NCI-H524 (cell line): ENCODE measurements at regions not wholly inside any gene's neighbourhood (a gene's known extent, or its start where the extent isn't known, plus 50 kb on each side); places are given as distances from the start of the nearest gene placed in this dataset.
A peak's percentile ranks its signal among the peaks of the same experiment; 100 is the strongest.

ENCODE experiments used
- DNase-seq, 2 experiments: peaks; one replicate each; lab custom pipeline; 2025; lab: John Stamatoyannopoulos, UW

DNA sequence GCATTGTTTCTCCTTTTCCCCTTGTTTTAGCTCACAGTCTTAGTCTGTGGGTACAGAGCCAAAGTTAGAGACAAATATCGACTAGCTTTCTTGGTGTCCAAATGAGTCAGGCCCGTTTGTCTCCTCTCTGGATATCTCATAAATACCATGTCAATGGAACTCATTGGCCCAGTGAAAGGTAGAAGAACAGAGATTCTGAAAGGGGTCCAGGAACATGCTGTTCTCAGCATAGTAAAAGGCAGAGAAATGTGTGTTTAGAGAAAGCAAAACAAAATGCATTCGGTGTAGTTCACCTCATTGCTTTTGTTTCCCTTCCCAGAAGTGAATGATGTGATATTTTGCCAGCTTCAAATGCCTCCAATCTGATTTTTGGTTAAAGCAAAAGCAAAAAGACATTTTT lies 238.6 kb upstream of the SLC8A1 start:
- no peak for DNase-seq

DNA sequence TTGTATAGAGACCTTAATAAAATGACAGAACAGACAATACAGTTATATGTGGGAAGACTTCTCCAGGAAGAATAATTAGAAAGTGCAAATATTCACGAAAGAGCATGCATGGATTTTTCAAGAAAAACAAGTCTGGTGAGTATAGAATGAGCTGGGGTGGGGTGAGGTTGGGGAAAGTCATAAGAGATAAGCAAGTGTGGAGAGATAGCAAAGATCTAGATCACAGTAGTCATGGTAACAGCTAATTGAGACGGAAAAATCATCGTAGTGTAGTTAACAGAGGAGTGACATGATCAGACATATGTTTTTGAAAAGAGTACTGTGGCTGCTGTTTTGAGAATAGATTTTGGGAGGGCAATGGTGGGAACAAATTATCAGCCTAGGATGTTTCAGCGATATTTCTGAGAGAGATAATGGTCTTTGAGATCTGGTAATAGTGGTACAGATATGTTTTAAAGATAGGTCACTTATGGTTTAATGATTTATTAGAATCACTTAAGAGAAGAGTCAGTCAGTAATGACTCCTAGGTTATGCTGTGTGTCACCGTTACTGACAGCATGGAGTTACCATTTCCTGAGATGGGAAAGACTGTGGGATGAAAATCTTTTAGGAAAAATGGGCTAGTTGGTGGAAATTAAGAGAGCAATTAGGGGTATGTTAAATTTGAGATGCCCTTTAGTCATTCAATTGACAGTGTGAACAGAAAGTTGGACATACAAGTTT lies 248.5 kb upstream of the SLC8A1 start:
- DNase-seq, result no peak

DNA sequence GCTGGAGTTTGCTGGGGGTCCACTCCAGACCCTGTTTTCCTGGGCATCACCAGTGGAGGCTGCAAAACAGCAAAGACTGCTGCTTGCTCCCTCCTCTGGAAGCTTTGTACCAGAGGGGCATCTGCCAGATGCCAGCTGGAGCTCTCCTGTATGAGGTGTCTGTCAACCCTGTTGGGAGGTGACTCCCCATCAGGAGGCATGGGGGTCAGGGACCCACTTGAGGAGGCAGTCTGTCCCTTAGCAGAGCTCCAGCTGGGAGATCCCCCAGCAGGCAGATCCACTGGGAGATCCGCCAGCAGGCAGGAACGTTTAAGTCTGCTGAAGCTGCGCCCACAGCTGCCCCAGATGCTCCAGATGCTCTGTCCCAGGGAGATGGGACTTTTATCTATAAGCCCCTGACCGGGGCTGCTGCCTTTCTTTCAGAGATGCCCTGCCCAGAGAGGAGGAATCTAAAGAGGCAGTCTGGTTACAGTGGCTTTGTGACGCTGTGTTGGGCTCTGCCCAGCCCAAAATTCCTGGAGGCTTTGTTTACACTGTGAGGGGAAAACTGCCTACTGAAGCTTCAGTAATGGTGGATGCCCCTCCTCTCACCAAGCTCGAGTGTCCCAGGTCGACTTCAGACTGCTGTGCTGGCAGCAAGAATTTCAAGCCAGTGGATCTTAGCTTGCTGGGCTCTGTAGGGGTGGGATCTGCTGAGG lies 260.5 kb upstream of the SLC8A1 start:
- peak; percentile 22 to 87 for DNase-seq

DNA sequence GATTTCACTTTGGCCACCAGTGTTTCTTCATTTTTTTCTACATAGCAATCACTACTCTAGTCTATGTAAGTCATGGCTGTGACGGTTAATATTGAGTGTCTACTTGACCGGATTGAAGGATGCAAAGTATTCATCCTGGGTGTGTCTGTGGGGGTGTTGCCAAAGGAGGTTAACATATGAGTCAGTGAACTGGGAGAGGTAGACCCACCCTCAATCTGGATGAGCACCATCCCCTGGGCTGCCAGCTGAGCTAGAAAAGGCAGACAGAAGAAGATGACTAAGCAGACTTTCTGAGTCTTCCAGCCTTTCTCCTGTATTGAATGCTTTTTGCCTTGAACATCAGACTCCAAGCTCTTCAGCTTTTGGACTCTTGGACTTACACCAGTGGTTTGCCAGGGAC lies 265.0 kb upstream of the SLC8A1 start:
- no peak for DNase-seq

DNA sequence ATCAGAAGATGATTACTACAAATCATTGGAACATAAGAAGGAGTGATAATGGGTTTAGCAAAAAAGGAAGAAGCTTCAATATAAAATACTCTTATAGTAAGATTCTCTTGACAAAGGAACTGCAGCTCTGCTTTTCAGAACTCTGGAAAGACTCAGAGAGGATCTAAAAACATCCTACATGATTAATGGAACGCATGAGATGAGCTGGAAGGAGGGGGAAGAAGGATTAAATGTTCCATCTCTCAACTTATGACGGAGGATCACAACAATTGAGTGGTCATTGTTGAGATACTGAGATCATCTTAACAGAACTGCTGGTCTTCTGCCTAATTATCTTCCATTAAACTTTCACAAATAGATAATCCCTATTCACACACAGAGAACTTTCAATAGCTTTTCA lies 267.5 kb upstream of the SLC8A1 start:
- no peak for DNase-seq

DNA sequence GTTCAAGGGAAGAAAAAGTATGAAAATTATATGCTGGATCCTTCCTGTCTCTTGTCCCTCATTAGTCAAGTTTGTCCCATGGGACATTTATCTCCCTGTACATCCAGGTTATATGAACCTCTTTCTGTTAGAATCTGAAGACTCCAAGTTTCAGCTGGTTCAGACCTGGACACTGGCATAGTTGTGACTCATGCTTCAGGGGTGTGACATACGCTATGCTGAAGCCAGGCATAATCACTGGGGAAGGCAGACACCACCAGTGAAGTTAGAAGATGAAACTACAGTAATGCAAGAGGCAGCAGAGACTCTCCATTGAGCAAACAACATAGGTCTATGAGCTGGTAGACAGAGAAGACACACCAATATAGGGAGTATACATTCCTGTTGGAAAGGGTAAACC lies 269.7 kb upstream of the SLC8A1 start:
- no peak for DNase-seq

DNA sequence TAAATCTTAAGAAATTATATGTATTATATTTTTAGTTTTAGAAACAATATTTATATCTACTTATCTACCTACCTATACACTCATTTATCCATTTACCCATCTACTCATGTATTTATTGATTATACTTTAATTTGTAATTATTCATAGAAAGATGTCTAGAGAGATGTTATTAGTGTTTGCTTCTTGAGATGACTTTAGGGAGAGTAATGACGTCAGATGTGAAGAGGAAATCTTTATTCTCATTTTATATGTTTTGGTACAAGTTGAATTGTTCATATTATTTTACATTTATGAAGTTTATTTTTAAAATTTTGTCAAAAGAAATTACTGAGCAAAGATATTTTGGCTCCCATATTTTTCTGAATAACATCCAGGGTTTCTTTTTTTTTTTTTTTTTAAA lies 271.3 kb upstream of the SLC8A1 start:
- DNase-seq, result no peak

DNA sequence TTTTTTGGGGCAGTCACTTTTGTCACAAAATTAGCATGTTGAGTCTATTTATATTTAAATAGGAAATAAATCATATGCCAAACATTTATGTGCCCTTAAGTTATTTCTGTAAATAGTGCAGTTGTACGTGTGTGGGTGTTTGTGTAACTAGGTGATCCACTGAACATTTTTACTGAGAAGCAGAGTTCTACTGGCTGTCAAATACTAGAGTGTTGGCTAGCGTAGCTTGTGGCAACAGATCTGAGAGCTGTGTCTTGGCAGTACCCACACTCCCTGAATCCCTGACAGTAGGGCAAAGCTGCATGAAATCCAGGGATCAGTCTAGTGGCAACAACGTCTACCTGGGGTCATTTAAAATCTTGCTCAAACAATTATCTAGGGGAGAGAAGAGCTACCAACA lies 273.1 kb upstream of the SLC8A1 start:
- no peak for DNase-seq

DNA sequence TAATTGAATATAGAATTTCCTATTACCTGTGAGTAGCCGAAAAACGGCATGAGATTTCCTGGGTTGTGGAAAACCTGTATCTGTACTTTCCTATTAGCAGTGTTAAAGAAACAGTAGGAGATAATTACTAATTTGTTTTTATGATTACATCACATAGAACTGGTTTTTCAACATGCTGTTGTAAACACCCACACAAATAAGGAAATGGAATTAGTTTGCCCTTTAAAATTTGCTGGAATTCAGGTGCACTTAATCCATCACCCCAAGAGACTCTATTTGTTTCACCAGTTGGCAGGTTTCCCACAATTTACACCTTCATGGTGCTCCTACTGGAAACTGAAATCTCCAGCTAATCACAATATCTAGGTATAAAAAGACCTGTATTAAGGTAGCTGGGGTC lies 274.1 kb upstream of the SLC8A1 start:
- DNase-seq, result no peak

DNA sequence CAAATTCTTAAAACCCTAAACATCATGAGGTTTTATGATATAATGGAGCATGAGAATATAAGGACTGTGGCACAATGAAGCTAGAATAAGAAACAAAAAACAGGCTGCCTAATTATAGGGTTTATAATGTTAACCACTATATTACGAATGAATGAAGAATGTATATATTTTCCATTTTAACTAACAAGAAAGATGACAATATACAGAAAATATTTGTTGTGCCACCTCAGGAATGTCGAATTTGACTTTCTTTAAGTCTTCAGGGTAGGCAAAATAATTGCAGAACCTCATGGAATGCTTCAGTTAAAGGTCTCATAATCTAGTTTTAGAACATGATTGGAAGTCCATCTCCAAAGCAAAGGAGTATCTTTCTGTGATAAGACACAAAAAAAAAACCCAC lies 282.9 kb upstream of the SLC8A1 start:
- DNase-seq, result no peak

DNA sequence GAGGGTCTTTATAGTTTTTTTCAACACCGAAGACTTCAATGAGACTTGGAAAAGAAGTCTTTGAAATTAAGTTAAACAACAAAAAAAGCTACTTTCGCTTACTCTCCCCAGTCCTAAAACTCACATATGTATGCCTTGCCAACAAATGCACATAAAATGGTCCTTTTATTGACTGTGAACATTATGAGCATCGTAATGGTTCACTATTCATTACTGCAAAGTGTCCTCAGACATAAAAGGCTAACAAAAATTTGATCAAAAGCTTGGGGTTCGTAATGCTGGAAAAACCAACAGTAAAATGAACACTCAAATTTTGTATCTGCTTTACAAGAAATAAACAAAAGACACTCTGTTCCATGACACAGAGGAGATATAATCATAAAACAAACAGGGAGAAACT lies 285.3 kb upstream of the SLC8A1 start:
- DNase-seq, result no peak

DNA sequence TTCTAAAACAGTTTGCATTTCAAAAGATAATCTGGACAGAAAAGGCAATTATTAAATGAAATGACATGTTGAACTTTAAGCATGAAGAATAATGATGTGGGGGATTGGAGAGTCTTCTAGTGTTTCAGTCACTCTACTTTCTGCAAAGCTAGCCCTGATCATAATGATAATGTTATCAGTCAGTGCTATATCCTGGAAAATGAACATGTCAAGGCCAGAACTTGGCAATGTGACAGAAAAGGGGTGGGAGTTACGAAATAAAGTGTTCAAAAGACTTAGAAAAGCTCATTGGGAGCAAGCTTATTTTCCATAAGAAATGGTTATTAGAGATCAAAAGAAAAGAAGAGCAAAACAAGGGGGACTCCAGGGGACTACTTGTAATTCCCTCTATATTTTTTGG lies 288.5 kb upstream of the SLC8A1 start:
- no peak for DNase-seq

DNA sequence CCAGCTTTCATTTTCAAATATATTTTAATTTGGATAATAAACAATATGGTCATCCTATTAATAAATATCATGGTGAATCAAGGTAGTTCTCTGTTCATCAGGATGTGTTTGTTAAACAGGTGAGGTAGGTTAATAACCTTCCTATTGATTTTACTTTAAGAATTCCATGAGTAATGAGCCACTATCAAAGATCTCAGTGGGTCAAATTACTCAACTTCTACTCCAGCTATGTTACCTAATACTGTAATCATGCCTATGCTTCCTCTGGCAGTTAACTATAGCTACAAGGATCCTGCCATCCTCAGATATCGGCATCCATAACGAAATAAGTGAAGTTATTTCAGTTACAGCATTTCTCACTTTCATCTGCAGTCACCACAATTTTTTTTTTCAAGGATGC lies 289.6 kb upstream of the SLC8A1 start:
- peak in 1 of 2 experiments; percentile 7 for DNase-seq

DNA sequence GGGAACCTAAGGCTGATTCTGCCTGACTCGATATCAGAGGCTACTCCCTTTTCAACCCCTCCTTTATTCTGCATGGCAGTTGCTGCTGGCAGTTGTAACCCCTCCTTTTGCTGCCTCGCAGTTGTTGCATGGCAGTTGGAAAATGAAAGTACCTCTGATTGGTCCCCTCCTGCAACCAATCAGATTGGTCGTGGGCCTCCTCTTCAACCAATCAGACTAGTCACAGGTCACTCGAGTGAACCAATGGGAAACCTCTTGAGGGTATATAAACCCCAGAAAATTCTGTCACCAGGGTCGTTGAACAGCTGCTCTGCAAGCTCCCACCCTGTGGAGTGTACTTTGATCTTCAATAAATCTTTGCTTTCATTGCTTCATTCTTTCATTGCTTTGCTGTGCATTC lies 294.3 kb upstream of the SLC8A1 start:
- peak in 1 of 2 experiments; percentile 25 for DNase-seq

DNA sequence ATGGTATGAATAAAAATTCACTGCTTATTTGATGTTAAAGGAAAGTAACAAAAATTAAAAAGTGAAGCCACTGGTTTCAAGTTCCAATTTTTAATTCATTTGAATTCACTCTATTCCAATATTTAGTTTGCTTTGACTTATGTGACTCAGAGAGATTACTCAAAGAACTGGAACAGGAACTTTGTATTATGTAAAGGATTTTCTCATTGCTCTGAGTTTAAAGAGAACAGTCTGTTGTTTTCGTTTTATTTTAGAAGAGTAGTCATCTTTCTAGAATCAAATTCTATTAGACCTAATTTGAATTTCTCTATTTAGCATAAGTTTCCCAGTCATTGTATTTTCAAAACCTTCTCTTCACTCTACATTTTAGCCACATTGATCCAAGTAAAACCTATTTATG lies 300.1 kb upstream of the SLC8A1 start:
- DNase-seq, result no peak

DNA sequence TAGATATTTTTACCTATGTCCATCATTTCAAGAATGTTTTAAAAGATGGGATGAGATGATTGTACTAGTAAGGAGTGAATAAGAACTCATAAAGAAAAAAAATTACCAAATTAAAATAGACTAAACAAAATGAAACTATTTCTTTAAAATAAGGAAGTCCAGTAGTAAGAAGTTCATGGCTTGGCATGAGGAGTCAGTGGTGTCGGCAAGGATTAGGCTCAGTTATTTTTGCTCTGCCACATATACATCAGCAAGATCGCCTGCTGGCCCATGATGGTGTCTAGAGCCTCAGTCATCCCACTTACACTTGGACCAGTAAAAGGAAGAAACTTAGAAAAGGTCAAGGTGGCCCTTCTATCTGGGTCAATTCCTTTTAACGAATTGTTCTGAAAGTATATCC lies 300.9 kb upstream of the SLC8A1 start:
- no peak for DNase-seq

DNA sequence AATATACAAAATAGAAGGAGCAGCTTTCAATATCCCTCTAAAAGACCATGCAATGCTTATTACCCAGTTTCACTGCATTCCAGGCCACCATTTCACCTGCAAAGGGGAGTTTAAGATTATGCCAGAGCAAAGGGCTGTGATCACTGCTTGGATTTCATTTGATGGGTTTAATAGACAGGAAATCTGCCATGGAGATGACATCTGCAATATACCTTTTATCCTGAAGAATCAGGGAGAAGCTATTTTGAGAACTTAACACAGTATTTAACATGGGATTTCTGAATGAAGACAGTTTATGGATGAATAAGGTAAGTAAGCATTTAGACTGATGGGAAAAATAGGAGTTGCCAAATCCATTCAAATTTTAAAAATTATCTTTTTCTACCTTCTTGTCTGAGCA lies 303.0 kb upstream of the SLC8A1 start:
- no peak for DNase-seq

DNA sequence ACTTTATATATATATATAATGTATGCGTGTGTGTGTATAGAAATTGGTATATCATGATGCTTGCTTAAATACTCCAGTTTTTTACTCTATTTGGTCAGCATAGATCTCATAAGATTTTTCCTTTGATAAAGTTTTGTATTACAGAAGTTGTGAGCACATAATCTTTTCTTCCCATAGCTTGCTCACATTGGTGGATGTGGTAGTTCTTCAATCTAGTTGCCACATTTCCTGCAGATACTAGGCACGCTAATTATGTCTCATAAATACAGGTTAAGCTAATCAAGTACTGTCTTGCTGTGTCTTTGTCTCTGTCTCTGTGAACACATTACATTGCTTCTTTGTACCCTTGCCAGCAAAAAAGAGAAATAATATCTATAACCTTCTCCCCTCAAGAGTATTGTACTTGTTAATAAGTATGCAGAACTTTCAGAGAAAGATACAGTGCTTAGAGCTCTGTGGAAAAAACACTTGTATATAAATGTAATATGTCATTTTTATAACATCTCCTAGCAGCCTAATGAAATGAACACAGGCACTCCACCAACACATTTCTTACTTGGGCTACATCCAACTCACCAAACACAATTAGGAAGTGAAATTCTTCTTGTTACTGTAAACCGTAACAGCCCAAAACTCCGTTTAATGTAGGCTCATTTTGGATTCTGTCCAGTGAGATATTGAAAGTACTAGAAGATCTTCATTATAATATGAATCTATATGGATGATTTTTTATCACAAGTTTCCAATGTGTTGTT lies 306.7 kb upstream of the SLC8A1 start:
- no peak for DNase-seq

DNA sequence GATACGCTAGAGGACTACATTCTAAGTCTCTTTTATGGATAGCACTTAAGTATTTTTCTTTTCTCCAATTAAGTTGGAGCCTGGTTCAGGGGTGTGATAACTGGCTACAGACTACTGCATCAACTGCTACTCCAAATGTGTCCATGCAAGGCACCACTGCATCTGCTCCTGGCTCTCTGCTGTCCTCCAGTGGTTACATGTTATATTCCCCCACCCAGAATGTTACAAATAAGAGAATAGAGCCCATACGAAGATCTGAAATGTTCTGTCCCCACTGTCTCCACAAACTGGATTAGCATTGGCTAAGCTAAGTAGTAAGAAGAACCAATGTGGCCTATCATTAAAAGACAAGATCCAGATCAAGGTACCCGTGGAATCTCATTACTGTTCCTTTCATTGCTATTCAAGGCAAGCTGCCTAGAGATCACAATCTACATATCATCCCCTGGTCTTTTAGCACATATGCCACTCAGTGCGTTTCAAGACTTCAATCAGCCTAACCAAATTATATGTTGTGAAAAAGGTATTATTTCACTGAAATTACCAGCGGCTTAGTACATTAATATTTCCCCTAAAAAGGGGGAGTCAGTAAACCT lies 308.3 kb upstream of the SLC8A1 start:
- DNase-seq, result peak; percentile 54 to 67

DNA sequence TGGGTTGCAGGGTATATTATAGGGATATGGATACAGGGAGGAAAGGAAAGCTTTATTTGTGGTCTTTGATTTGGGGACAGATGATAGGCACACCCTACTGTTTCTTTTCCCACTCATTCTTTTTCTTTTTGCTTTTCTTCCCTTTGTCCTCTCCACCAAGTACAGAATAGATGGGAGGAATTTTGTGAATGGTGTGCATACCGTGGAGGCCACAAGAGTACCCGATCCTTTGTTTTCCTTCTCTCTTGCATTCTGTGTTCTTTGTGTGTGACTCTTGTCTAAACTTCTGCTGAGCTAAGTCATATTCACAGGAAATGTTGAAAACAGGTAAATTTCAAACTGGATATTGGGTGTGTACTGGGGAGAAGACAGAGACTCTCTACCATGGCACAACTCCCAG lies 321.4 kb upstream of the SLC8A1 start:
- DNase-seq, result no peak

DNA sequence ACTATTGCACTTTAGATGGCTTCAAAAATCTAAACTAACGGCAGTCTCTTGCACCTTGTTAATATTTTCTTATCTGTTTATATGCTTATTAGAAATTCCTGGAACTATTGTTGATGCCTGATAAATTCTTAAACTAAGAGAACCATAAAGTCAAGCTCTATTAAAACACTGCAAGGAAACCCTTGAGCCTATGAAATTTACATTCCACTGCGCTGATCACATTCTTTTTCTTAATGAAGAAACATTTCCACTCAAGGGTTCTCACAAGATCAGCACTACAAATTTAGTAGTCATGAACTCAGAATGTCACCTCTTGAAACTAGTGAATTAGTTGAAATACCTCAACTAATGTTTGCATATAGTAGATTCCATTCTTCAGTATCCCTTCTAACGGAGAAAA lies 331.8 kb upstream of the SLC8A1 start:
- no peak for DNase-seq

DNA sequence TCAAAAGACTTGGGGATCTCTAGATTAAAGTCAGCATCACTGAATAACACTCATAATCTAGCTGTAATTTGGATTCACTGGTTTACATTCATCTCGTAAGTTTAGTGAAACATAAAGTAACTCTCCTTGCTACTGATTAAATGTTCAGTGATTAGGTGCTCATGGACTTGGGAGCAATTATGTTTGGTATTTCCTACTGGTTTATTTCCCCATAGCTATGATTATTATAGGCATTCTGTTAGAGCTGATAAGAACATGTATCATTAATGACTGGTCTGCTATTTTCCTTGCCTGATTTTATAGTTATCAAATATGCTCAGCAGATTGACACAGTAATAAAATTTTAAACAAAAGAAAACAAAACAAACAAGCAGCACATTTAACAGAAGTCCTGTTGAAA lies 334.7 kb upstream of the SLC8A1 start:
- no peak for DNase-seq

DNA sequence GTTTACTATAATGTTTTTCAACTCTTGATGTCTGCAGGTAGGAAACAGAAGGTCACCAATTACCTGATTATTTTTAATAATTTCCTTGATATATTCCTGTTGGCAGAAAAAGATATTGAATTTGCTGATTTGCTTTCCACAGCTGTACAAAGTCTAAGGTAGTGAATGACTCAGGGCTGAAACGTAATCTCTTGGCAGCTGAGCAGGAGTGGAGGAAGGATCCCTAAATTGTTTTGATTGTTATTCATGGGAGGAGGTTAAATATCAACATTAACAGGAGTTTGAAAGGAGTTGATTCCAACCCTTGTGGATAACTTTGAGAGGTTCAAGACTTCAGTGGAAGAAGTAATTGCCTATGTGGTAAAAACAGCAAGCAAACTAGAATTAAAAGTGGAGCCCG lies 345.2 kb upstream of the SLC8A1 start:
- DNase-seq, result peak in 1 of 2 experiments; percentile 34
